22Rv1 (cell line): ENCODE measurements at regions not wholly inside any gene's neighbourhood (a gene's known extent, or its start where the extent isn't known, plus 50 kb on each side); places are given as distances from the start of the nearest gene placed in this dataset.

Source experiments
- H3K27ac ChIP-seq: fragments of 450-650 bp; 2 replicates; pipeline ENCODE4 v1.5.1; 2017
- CTCF ChIP-seq: fragments of 450-650 bp; IDR thresholded peaks from 2 replicates; pipeline ENCODE4 v1.5.1; 2017; ENCODE audit warnings: mild to moderate bottlenecking
- ZFX ChIP-seq: fragments of 450-650 bp; IDR thresholded peaks from 2 replicates; pipeline ENCODE4 v1.6.1; 2017; ENCODE audit warnings: antibody characterized with exemption, borderline replicate concordance

DNA sequence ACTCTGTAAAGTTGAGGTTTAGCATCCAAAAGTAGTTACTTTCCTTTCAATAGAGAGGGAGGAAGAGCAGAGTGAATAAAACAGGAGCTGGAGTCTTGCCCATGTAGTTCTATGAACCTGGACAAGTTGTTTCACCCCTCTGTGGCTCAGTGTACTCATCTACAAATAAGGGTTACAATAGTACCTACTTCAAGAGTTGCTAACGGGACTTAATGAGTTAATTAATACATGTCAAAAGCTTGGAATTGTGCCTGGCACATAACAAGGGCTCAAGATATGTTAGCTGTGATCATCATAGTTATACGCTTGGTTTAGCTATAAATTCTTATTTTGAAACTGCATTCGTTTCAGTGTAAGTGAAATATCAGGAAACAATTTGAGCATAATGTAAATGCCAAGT is 388.5 kb upstream of the THBS1 start:
- TF ChIP-seq CTCF (no peak), ZFX (no peak)
- H3K27ac ChIP-seq: no peak overlapping the region

- H3K27ac ChIP-seq: no peak overlapping the region
- TF ChIP-seq ZFX (no peak), CTCF (no peak)
Observed at GRCh38 chr15:39192979-39193560, 387.8 kb upstream of the THBS1 start.

DNA sequence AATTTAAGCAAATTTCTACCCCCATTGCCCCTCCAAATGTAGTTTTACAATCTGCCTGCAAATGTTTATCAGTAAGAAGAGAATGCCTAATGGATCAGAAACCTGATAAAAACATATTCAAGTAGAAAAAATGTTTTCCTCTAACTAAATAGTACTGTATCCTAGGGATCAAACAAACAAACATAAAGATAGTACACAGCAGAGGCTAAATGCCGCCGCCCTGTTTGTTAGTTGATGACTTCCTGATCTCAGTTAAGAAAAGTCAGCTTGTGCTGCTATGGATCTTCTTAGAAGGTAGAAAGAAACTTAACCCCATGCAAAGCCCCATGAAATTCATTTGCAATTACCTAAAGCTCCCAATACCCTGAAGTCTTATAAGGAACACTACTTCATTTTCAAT is 387.3 kb upstream of the THBS1 start:
- TF ChIP-seq ZFX (no peak), CTCF (no peak)
- H3K27ac ChIP-seq: no peak overlapping the region

DNA sequence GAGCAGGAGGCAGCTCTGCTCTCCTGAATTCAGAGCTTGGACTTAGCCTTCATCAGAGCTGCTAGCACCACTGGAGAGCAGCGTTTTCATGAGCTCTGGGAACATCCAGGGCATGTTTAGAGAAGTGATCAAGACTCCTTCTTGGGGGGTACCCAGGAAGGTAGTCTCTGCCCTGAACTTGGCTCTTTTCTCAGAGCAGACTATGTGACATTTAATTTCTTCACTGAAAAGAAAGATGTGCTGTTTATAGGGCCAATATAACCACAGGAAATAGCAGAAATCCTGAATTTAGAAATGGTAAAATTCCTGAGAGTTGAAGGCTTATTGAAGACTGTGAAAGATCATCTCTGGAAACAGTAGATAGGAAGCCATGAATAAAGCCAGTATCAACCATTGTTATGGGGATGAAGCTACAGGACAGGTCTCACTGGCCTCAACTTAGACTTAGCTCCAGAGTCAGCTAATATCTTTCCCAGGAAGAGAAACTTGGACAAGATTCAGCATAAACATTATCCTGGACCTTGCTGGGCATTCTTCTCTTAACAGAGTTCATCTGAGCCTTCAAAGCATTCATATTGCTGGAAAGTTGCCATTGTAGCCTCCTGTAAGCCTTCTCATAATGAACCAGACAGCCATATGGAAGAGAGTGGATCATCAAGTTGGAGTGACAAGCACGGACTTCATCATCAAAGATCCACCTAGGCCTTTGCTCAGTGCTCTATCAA is 386.6 kb upstream of the THBS1 start:
- no peak for TF ChIP-seq CTCF
- no peak for TF ChIP-seq ZFX
- H3K27ac ChIP-seq: no peak overlapping the region

- no peak for TF ChIP-seq ZFX
- no peak for TF ChIP-seq CTCF
- H3K27ac ChIP-seq: no peak overlapping the region
Observed at GRCh38 chr15:39195961-39196486, 384.9 kb upstream of the THBS1 start.

DNA sequence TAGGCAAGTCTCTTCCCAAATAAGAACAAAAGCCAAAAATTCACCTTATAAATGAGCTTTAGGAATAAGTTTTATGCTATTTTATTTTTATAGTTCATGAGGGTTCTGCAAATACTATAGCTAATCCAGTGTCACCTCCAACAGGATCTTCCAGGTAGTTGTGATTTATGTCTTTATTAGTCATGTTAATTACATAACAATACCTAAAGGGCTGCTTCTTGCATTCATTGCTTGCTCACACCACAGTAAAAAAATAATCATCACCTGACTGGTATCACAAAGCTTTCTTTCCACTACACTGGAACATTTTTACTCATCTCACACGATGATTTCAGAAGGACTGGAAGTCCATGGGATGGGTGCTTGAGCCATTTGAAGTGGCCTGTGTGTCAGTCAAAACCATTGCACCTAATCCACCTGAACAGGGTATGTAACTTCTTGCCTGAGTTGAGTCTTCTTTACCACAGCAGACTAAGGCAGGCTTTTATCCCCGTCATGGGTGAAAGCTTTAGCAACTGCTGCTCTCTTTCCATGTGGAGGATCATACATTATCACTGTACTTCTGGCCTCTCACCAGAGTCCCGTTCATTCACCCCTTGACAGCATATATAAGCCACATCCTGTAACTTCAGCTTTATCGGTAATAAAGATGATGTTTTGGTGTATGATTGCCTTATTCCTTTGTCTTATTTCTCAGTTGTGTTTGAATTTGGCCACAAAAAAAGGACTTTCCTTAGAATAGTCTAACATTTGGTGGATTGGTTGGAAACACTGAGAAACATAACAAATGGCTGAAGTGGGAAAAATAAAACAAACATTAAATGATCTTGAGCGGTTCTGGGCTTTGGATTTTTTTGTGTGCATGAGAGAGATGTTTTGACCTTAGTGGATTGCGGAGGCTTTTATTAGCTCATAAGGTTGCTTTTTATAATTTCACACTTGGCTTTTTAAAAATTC is 382.6 kb upstream of the THBS1 start:
- H3K27ac ChIP-seq: no peak overlapping the region
- TF ChIP-seq CTCF: no peak
- no peak for TF ChIP-seq ZFX
